ENCODE measurements at regions not wholly inside any gene's neighbourhood (a gene's known extent, or its start where the extent isn't known, plus 50 kb on each side); places are given as distances from the start of the nearest gene placed in this dataset.

GRCh38 chr9:108636013-108636412 is 219.8 kb downstream of the ACTL7B start:
- Histone ChIP-seq H3K4me3 (replicated peaks in 1 of 3; ENCODE audit: insufficient read depth in 1 of 3, low read depth in 1 of 3, low read length in 3 of 3) (no peak overlapping the region), H3K9me1 (replicated peaks; ENCODE audit: control insufficient read depth, extremely low read depth, insufficient read depth, low read length) (no peaks in the 10 kb centered on the region), H3K9ac (replicated peaks; ENCODE audit: extremely low read depth, insufficient read depth, low read length) (no peak overlapping the region), H3K27me3 (ENCODE audit: control insufficient read depth in 2 of 2, insufficient read depth in 2 of 2, low read length in 2 of 2) (no peaks in the 10 kb centered on the region), H3K4me1 (ENCODE audit: control insufficient read depth, extremely low read depth, insufficient read depth, low read length) (no peaks in the 10 kb centered on the region), H3K4me2 (ENCODE audit: insufficient read depth, low read length) (no peak overlapping the region), H3K9me3 (replicated peaks; ENCODE audit: control insufficient read depth, insufficient read depth, low read length) (no peaks in the 10 kb centered on the region), H2AFZ (ENCODE audit: low read depth, low read length) (no peak overlapping the region), H4K20me1 (replicated peaks; ENCODE audit: control insufficient read depth, extremely low read depth, insufficient read depth, low read length) (no peaks in the 10 kb centered on the region), H3K79me2 (ENCODE audit: control insufficient read depth, insufficient read depth, low read length) (no peaks in the 10 kb centered on the region), H3K27ac (ENCODE audit: insufficient read depth, low read depth, low read length) (no peak overlapping the region), H3K36me3 (ENCODE audit: control insufficient read depth in 2 of 2, extremely low read depth in 1 of 2, insufficient read depth in 2 of 2, low read length in 2 of 2) (no peaks in the 10 kb centered on the region)
- no peak for DNase-seq (ENCODE audit: low read depth, low spot score)
- no TSS peak for BruUV-seq (replicated peaks)
- CTCF ChIA-PET, result no interaction called here
- POLR2A ChIA-PET, result no interaction called here
- intact Hi-C loops (cut with micrococcal nuclease) (no loop called here), dilution Hi-C loops (cut with MboI; ENCODE audit: extremely low pct_ligation_motif_present, low sequenced_read_pairs) (no loop called here)
- TF ChIP-seq EZH2 (IDR thresholded peaks at IDR 0.05; ENCODE audit: borderline replicate concordance, low read depth, low read length, severe bottlenecking), result no peak
- TF ChIP-seq POLR2AphosphoS5 (IDR thresholded peaks at IDR 0.05; ENCODE audit: insufficient read depth, low read depth, low read length), result no peak
- TF ChIP-seq POLR2A (IDR thresholded peaks at IDR 0.05; ENCODE audit: low read depth, low read length), result no peak
- no peak for TF ChIP-seq GATA2 (IDR thresholded peaks at IDR 0.05; ENCODE audit: insufficient read depth, insufficient read length, low read depth, low read length)
- no peak for TF ChIP-seq CTCF (IDR thresholded peaks at IDR 0.05; ENCODE audit: extremely low read depth in 1 of 2, insufficient read depth in 1 of 2, low read depth in 1 of 2, low read length in 2 of 2)
- TF ChIP-seq MYC (IDR thresholded peaks at IDR 0.05; ENCODE audit: low read depth, low read length), result no peak
- TF ChIP-seq MAX (IDR thresholded peaks at IDR 0.05; ENCODE audit: insufficient read depth, insufficient read length), result no peak
- TF ChIP-seq FOS (IDR thresholded peaks at IDR 0.05; ENCODE audit: borderline replicate concordance, insufficient read depth, low read length), result no peak
- no peak for TF ChIP-seq JUN (IDR thresholded peaks at IDR 0.05; ENCODE audit: borderline replicate concordance, insufficient read depth, insufficient read length, low read depth)
- no peak for FAIRE-seq

Measured in endothelial cell of umbilical vein (primary cell).